Effector CD4-positive, alpha-beta T cell (primary cell): ENCODE measurements at regions not wholly inside any gene's neighbourhood (a gene's known extent, or its start where the extent isn't known, plus 50 kb on each side); places are given as distances from the start of the nearest gene placed in this dataset.
"Not testable (repeated sequence)": the region's sequence is repeated elsewhere in the genome, so short reads cannot be mapped to it uniquely, and the experiment has no call there.

Source experiments
- DNase-seq: peaks from one replicate; pipeline ENCODE4 v3.0.0-alpha.2; 2020

- DNase-seq: no peak
Measured at GRCh38 chr9:28378231-28378630, 805.0 kb upstream of the C9orf72 start.

GRCh38 chr9:28379082-28379481 lies 805.8 kb upstream of the C9orf72 start:
- no peak for DNase-seq

- no peak for DNase-seq
Measured at GRCh38 chr9:28389411-28389810, 816.1 kb upstream of the C9orf72 start.

- no peak for DNase-seq
Measured at GRCh38 chr9:28394774-28395173, 821.5 kb upstream of the C9orf72 start.

- no peak for DNase-seq
Measured at GRCh38 chr9:28396058-28396457, 822.8 kb upstream of the C9orf72 start.

- no peak for DNase-seq
Measured at GRCh38 chr9:28407351-28407750, 834.1 kb upstream of the C9orf72 start.

GRCh38 chr9:28409919-28410318 lies 836.6 kb upstream of the C9orf72 start:
- DNase-seq: no peak

GRCh38 chr9:28410411-28410810 lies 837.1 kb upstream of the C9orf72 start:
- DNase-seq: no peak

GRCh38 chr9:28413471-28413870 lies 840.2 kb upstream of the C9orf72 start:
- DNase-seq: no peak

- no peak for DNase-seq
Measured at GRCh38 chr9:28423255-28423654, 850.0 kb upstream of the C9orf72 start.

GRCh38 chr9:28435456-28435855 lies 862.2 kb upstream of the C9orf72 start:
- DNase-seq: no peak

GRCh38 chr9:28439688-28440087 lies 866.4 kb upstream of the C9orf72 start:
- no peak for DNase-seq

- no peak for DNase-seq
Measured at GRCh38 chr9:28443461-28443860, 870.2 kb upstream of the C9orf72 start.

GRCh38 chr9:28444637-28445036 lies 871.4 kb upstream of the C9orf72 start:
- no peak for DNase-seq

- no peak for DNase-seq
Measured at GRCh38 chr9:28445211-28445610, 871.9 kb upstream of the C9orf72 start.

GRCh38 chr9:28453918-28454317 lies 880.6 kb upstream of the C9orf72 start:
- DNase-seq: no peak

- DNase-seq: no peak
Measured at GRCh38 chr9:28456861-28457260, 883.6 kb upstream of the C9orf72 start.

GRCh38 chr9:28464481-28465216 lies 891.4 kb upstream of the C9orf72 start:
- DNase-seq: no peak

GRCh38 chr9:28471261-28471660 lies 898.0 kb upstream of the C9orf72 start:
- no peak for DNase-seq

- no peak for DNase-seq
Measured at GRCh38 chr9:28487561-28487960, 914.3 kb upstream of the C9orf72 start.

GRCh38 chr9:28491121-28491520 lies 917.8 kb upstream of the C9orf72 start:
- no peak for DNase-seq

GRCh38 chr9:28498168-28498567 lies 924.9 kb upstream of the C9orf72 start:
- DNase-seq: not testable (repeated sequence)

GRCh38 chr9:28502189-28502588 lies 928.9 kb upstream of the C9orf72 start:
- DNase-seq: no peak

GRCh38 chr9:28502741-28503140 lies 929.5 kb upstream of the C9orf72 start:
- DNase-seq: no peak

GRCh38 chr9:28503573-28503972 lies 930.3 kb upstream of the C9orf72 start:
- DNase-seq: no peak
